Fibroblast of the conjunctiva (primary cell): ENCODE measurements at regions not wholly inside any gene's neighbourhood (a gene's known extent, or its start where the extent isn't known, plus 50 kb on each side); places are given as distances from the start of the nearest gene placed in this dataset.
"Not testable (repeated sequence)": the region's sequence is repeated elsewhere in the genome, so short reads cannot be mapped to it uniquely, and the experiment has no call there.

Experiments used
- DNase-seq: peaks from one replicate; pipeline ENCODE4 v3.0.0-alpha.2; 2010; ENCODE audit warnings: low read depth

GRCh38 chr7:80018941-80019808 is 115.5 kb upstream of the GNAI1 start:
- DNase-seq: peak; percentile 37

- DNase-seq: no peak
Observed at GRCh38 chr7:80017101-80017698, 117.4 kb upstream of the GNAI1 start.

GRCh38 chr7:80014511-80014910 is 120.1 kb upstream of the GNAI1 start:
- peak; percentile 36 for DNase-seq

- no peak for DNase-seq
Observed at GRCh38 chr7:80008039-80008438, 126.6 kb upstream of the GNAI1 start.

DNA sequence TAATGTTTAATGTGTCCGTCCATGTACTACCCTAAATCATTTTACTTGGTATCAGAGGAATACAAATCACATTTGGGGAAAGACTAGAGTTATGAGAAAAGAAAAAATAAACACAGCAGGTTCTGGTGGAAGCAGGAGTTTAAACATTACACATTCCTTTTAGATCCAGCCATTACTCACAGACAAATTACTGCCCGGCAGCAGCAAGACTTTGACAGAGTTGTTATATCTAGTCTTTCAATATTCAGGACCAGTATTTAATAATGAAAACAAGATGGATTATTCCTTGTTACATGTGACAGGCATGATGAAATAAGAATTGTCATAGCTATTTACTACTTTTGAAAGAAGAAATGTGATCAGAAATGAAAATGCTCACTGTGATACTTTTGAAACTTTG is 131.8 kb upstream of the GNAI1 start:
- DNase-seq: no peak

DNA sequence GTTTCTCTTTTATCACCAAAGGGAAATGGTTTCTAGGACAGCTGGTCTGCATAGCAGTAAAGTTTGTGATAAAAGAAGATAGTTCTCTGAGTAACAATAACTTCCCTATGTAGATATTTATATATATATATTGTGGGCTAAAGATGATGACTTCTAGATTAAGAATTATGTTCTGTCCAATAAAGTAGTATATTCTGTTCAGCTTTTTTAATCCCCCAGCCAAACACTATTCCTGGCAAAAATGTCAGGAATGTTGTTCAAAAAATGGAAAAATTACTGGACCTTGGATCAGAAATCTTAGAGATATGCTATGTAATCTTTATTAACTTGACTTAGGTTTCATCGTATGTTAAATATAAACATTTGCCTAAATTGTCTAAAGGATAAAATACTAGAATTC is 136.3 kb upstream of the GNAI1 start:
- no peak for DNase-seq

GRCh38 chr7:79997345-79997744 is 137.3 kb upstream of the GNAI1 start:
- DNase-seq: no peak

DNA sequence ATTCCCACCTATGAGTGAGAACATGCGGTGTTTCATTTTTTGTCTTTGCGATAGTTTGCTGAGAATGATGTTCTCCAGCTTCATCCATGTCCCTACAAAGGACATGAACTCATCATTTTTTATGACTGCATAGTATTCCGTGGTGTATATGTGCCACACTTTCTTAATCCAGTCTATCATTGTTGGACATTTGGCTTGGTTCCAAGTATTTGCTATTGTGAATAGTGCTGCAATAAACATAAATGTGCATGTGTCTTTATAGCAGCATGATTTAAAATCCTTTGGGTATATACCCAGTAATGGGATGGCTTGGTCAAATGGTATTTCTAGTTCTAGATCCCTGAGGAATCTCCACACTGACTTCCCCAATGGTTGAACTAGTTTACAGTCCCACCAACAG is 138.9 kb upstream of the GNAI1 start:
- not testable (repeated sequence) for DNase-seq

DNA sequence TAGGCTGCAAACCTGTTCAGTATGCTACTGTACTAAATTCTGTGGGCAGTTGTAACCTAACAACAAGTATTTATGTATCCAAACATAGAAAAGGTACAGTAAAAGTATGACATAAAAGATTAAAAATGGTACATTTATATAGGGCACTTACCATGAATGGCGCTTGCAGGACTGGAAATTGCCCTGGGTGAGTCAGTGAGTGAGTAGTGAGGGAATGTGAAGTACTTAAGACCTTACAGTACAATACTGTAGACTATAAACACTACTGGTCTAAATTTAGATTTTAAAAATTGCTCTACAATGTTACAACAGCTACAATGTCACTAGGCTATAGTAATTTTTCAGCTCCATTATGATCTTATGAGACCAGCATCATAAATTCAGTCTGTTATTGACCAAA is 146.0 kb upstream of the GNAI1 start:
- peak; percentile 8 for DNase-seq

DNA sequence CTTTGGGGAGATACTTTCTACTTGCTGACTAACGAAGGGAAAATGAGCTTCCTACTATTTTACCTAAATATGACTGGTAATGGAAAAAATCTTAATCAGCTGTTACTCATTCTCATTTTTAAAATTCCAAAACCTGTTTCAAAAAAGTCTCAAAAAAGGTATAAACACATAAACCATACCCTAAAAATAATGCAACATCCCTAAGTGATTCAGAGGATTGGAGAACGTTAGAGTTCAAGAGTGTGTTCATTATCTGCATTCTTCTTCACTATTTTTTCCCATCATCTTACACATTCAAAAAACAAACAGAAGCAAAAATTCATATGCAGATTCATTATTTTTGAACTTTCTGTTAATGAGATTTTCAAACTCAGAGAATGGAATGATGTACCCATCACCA is 150.4 kb upstream of the GNAI1 start:
- no peak for DNase-seq

DNA sequence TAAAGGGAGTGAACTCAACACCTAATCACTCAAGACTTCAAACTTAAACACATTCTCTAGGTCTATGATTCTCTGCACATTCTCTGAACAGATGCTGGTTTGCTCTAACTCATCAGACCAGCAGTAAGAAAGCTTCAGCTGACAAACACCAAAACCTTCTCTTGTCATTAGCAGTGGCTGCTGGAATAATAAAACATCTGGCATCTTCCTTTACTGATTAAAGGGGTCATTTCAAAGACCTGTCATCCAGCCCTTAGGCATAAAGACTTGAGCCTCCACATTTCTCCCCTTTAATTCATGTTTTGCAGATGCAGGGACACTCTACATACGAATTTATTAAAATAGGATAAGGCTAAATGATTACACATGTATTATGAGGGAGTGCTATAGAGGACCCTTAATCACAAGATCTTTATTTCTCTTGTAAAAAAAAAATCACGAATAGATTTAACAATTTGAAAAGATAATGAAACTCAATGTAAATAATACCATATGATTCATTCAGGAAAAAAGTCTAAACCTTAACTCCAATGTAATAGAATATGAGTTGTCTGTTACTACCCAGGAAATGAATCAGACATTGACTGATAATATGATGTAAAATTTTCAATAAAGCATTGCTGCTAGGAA is 152.4 kb upstream of the GNAI1 start:
- DNase-seq: peak; percentile 3

DNA sequence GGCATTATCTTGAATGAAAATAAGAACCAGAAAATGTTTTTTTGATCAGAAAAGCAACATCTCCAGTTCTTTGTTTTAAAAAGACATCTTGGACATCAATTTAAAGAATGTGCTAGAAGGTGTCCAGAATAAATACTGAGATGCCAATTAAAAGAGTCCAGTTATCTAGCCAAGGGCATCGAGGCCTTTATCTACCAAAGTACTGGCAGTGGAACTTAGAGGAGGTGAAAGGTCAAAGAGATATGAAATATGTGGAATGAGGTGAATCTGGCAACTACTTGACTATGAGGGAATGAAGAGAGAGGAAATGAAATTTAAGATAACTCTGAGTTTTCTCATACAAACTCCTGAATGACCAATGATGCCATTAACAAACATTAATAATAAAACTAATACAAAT is 154.3 kb upstream of the GNAI1 start:
- no peak for DNase-seq

- peak; percentile 49 for DNase-seq
Observed at GRCh38 chr7:79979437-79979836, 155.2 kb upstream of the GNAI1 start.

GRCh38 chr7:79977481-79977880 is 157.2 kb upstream of the GNAI1 start:
- DNase-seq: no peak

DNA sequence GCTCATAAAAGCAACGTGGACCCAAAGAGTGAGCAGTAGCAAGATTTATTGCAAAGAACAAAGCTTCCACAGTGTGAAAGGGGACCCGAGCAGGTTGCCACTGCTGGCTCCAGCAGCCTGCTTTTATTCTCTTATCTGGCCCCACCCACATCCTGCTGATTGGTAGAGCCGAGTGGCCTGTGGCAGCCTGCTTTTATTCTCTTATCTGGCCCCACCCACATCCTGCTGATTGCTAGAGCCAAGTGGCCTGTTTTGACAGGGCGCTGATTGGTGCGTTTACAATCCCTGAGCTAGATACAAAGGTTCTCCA is 158.0 kb upstream of the GNAI1 start:
- DNase-seq: not testable (repeated sequence)

DNA sequence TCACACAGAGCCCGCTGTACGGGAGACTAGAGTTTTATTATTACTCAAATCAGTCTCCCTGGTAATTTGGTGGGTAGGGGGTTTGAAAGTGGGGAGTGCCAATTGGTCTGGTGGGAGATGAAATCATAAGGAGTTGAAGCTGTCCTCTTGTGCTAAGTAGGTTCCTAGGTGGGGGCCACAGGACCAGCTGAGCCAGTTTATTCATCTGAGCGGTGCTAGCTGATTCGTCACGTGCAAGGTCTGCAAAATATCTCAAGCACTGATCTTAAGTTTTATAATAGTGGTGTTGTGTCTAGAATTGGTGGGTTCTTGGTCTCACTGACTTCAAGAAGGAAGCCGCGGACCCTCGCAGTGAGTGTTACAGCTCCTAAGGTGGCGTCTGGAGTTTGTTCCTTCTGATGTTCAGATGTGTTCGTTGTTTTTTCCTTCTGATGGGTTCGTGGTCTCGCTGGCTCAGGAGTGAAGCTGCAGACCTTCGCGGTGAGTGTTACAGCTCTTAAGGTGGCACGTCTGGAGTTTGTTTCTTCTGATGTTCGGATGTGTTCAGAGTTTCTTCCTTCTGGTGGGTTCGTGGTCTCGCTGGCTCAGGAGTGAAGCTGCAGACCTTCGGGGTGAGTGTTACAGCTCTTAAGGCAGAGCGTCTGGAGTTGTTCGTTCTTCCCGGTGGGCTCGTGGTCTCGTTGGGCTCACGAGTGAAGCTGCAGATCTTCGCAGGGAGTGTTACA is 158.5 kb upstream of the GNAI1 start:
- not testable (repeated sequence) for DNase-seq

GRCh38 chr7:79973455-79973854 is 161.2 kb upstream of the GNAI1 start:
- DNase-seq: no peak

DNA sequence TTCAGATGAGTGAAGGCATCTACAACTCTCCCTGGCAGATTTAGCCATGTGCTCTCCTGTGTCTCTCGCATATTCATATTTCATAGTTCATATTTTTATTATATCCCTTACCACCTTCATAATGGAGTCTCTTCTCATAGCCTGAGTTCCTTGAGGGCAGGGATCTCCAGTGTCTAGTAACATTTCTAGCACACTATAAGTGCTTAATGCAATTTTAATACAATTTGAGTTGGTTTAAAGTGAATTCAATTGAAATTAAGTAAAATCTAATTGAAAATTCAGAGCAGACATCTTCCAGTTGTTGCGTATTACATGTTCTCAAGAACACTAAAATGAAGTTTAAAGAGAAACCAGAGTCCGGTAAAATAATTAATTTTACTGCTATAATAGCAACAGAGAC is 163.6 kb upstream of the GNAI1 start:
- no peak for DNase-seq

DNA sequence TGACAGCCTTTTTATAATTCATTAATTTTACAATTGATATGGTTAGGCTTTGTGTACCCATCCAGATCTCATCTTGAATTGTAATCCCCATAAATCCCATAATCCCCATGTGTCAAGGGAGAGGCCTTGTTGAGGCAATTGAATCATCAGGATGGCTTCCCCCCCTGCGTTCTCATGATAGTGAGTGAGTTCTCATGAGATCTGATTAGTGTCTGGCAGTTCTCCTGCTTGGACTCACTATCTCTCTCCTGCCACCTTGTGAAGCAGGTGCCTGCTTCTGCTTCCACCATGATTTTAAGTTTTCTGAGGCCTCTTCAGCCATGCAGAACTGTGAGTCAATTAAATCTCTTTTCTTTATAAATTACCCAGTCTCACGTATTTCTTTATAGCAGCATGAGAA is 165.7 kb upstream of the GNAI1 start:
- DNase-seq: no peak

- DNase-seq: no peak
Observed at GRCh38 chr7:79968077-79968648, 166.5 kb upstream of the GNAI1 start.

DNA sequence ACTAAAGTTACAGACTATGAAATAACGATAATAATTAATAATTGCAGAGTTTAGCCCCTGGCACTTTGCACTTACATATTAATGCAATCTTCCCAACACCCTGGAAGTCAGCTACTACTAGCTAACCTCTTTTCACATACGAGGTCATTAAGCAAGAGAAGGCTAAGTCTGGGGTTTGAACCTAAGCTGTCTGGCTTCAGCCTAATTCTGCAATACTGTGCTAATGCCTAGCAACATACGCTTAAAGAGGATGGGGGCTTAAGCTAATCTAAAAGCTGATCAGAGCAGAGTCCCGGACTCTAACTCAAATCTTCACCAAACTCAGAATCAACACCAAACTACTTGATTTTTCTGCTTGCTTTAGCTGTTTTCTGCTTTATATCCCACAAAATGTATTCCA is 168.7 kb upstream of the GNAI1 start:
- no peak for DNase-seq

GRCh38 chr7:79964463-79964862 is 170.2 kb upstream of the GNAI1 start:
- no peak for DNase-seq
